HG03342 (cell line): ENCODE measurements at regions not wholly inside any gene's neighbourhood (a gene's known extent, or its start where the extent isn't known, plus 50 kb on each side); places are given as distances from the start of the nearest gene placed in this dataset.

Experiments
- ATAC-seq: cut with Tn5 transposase; IDR thresholded peaks from one replicate; pipeline ENCODE4 v1.9.1; 2021; ENCODE audit warnings: mild to moderate bottlenecking, moderate library complexity; ENCODE audit not compliant: unreplicated experiment

DNA sequence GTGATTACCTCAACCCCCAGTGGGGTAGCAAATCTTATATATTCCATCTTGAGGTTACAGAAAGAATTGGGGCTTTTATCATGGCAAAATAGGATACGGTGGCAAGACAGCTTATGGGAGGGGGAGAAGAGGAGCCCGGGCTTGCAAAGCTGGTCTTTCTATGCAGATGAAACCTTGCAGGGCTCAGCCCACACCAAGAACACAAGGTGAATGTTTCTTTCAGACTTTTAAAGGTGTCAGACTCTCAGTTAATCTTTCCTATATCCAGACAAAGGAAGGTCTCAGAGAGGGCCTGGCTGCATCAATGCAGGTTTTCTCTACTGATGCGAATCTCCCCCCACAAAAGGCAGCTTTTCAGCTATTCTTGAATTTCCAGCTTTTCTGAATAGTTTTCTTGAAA lies 59.9 kb upstream of the WDR17 start:
- ATAC-seq = no peak

DNA sequence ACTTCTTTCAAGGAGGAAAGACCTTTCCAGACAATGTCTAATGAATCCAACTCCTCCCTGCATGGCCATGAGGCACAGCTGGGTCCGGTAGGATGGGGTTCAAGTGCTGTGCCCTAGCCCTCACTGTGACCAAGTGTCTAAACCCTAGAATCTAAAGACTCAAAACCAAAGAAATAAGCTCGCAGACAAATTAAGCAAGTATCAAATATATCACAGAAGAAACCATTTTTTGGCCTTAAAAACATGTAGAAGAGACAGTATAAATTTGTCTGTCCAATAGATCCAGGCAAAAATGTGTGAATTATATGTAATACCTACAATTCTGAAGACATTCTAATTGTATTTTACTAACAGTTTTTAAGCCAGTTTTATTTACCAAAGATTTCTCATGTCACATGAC lies 56.4 kb upstream of the WDR17 start:
- no peak for ATAC-seq

DNA sequence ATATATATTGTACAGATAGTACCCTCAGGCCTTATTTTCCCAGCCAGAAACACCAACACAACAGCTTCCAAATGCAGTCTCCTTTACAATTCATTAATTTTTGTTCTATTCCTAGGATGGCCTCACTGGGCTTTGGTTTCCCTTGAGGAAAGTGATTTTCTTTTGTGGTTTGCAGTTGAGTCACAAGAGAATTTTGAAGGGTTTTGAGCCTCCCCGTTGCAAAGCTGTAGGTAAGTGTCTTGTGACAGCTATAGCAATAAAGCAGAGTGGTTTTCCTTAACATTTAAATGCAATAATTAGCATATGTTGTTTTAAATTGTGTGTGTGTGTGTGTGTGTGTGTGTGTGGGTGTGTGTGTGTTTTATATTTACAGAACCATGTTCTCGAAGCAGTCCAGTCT lies 54.1 kb upstream of the WDR17 start:
- no peak for ATAC-seq

DNA sequence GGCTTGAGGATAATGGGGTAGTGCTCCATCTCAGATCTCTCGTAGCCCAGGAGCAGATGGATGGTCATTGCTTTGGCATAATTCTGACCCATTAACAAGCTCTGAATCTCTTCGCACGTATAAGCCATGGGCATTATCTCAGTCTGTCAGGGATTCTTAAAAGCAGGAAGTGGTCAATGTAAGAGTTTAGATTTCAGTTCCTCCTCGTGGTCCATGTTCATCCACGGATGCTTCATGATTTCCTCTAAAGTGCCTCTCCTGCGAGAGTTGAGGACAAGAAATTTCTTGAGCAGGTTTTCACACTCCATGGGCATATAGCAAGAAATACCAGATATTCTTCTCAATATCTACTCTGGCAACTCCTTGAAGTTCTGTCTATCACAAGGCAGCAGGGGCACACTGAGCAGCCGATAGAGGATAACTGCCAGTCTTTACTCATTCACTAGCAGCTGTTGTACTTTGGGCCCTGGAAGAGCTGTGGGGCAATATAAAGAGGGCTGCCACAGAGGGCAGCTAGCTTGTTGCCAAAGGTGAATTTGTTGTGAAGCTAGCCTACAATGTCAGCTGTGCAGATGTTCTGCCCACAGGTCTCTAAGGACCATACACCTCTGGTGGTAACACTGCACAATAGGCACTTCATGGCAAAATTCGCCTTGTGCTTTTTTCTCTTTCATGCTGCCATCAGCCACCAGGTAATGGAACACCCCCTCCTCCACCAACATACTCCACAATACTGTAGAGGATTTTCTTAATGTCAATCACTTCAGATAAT lies 52.0 kb upstream of the WDR17 start:
- ATAC-seq = peak; percentile 94

DNA sequence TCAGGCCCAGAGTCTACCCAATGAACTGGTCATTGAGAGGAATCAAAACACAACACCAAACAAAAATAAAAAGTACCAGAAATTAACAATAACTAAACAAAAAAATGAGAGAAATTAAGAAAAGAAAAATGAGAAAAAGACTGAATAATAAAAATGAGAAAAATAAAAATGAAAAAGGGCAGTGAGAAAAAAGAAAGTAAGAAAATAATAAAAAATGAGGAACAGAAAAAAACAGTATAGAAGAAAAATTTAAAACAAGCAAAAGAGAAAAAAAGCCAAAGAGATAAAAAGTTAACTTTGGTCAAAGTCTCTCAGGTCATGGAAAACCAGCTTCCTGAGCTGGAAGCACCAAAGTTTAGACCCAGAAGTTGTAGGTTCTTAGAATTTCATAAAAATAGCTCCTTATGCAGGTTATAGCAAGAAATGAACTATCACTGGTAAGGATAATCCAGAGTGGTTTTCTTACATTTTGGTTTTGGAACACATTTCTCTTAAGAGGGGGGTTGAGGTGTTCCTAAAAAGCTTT lies 51.0 kb upstream of the WDR17 start:
- ATAC-seq = no peak
